Hepatocyte (in vitro differentiated cells): ENCODE measurements at regions not wholly inside any gene's neighbourhood (a gene's known extent, or its start where the extent isn't known, plus 50 kb on each side); places are given as distances from the start of the nearest gene placed in this dataset.
"Not testable (repeated sequence)": the region's sequence is repeated elsewhere in the genome, so short reads cannot be mapped to it uniquely, and the experiment has no call there.

Experiments
- DNase-seq: peaks from one replicate; pipeline ENCODE4 v3.0.0-alpha.2; 2016; ENCODE audit warnings: low spot score
- H2AFZ ChIP-seq: fragments of 200-600 bp; sonication (generic); 2 replicates; pipeline ENCODE4 v1.6.0; 2016; ENCODE audit warnings: antibody characterized with exemption, mild to moderate bottlenecking
- H3K27ac ChIP-seq: fragments of 200-600 bp; sonication (generic); 2 replicates; pipeline ENCODE4 v1.5.1; 2016; ENCODE audit warnings: mild to moderate bottlenecking
- H3K27me3 ChIP-seq: fragments of 200-600 bp; sonication (generic); 2 replicates; pipeline ENCODE4 v1.6.1; 2016
- H3K36me3 ChIP-seq: fragments of 200-600 bp; sonication (generic); replicated peaks from 2 replicates; pipeline ENCODE4 v1.5.1; 2016; ENCODE audit warnings: low read depth; ENCODE audit not compliant: insufficient read depth
- H3K4me1 ChIP-seq: fragments of 200-600 bp; sonication (generic); 2 replicates; pipeline ENCODE4 v1.5.1; 2016; ENCODE audit warnings: mild to moderate bottlenecking, moderate library complexity; ENCODE audit not compliant: insufficient read depth
- H3K4me2 ChIP-seq: fragments of 200-600 bp; sonication (generic); 2 replicates; pipeline ENCODE4 v1.6.0; 2016
- H3K4me3 ChIP-seq: fragments of 200-600 bp; sonication (generic); 2 replicates; pipeline ENCODE4 v1.5.1; 2016; ENCODE audit warnings: mild to moderate bottlenecking
- H3K79me2 ChIP-seq: fragments of 200-600 bp; sonication (generic); 2 replicates; pipeline ENCODE4 v1.6.0; 2017; ENCODE audit warnings: mild to moderate bottlenecking
- H3K9me2 ChIP-seq: fragments of 200-600 bp; sonication (generic); replicated peaks from 2 replicates; pipeline ENCODE4 v1.6.0; 2017; ENCODE audit warnings: mild to moderate bottlenecking; ENCODE audit not compliant: insufficient read depth
- H3K9me3 ChIP-seq: fragments of 200-600 bp; sonication (generic); 2 replicates; pipeline ENCODE4 v1.5.1; 2016; ENCODE audit warnings: low read depth, mild to moderate bottlenecking
- H4K20me1 ChIP-seq: fragments of 200-600 bp; sonication (generic); 2 replicates; pipeline ENCODE4 v1.6.0; 2016; ENCODE audit warnings: mild to moderate bottlenecking; ENCODE audit not compliant: insufficient read depth, poor library complexity, severe bottlenecking
- EZH2 ChIP-seq: fragments of 200-600 bp; sonication (generic); IDR thresholded peaks from 2 replicates; pipeline ENCODE4 v1.6.1; 2016; ENCODE audit warnings: antibody characterized with exemption, mild to moderate bottlenecking, borderline replicate concordance
- EZH2phosphoT487 ChIP-seq: fragments of 200-600 bp; sonication (generic); IDR thresholded peaks from one replicate; pipeline ENCODE4 v1.6.1; 2018; ENCODE audit warnings: antibody characterized with exemption, mild to moderate bottlenecking, low read depth, moderate library complexity; ENCODE audit not compliant: unreplicated experiment, severe bottlenecking
- WGBS: methylation state at CpG from one replicate; pipeline ENCODE4 v1.1.6; 2016; ENCODE audit warnings: low lambda C conversion rate; ENCODE audit errors: missing lambda C conversion rate; 5-methylcytosine and 5-hydroxymethylcytosine counted together
- TF ChIP-seq, protein P1 (sequence below): fragments of 200-600 bp; sonication (generic); IDR thresholded peaks from 2 replicates; pipeline ENCODE4 v1.5.1; 2016; ENCODE audit warnings: antibody characterized with exemption, mild to moderate bottlenecking; ENCODE audit not compliant: poor library complexity

DNA sequence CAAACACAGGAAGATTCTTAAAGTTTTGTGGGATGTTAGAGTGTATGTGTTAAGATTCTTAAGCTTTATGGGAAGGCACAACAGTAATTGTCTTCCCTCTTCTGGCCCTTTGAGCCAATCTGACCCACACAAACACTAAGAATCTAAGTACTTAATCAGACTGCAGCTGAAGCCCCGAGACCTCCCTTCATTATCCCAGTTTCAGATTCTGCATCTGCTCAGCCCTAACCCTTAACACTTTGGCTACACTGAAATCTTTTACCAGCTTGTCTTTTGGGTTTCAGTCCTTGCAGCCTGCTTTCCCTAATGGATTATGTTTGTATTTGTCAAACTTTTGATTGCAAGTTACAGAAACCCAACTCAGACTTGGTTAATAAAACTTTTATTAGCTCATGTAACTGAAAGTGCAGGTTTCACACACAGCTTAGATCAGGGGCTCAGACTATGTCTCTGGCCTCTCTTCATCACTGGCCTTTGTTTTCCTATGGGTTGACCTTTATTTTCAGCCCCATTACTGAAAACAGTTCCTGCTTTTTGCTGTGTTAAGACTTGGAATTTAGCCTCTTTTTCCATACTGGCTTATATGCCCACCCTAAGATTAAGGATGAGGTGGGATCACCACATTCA is 71.5 kb downstream of the COX7C start:
- no peaks in the 10 kb centered on the region for H3K27me3 ChIP-seq
- no peaks in the 10 kb centered on the region for H3K79me2 ChIP-seq
- no peak overlapping the region for H3K4me3 ChIP-seq
- H3K4me1 ChIP-seq: no peaks in the 10 kb centered on the region
- H3K27ac ChIP-seq: no peak overlapping the region
- TF ChIP-seq EZH2: no peak
- TF ChIP-seq, protein P1, sequence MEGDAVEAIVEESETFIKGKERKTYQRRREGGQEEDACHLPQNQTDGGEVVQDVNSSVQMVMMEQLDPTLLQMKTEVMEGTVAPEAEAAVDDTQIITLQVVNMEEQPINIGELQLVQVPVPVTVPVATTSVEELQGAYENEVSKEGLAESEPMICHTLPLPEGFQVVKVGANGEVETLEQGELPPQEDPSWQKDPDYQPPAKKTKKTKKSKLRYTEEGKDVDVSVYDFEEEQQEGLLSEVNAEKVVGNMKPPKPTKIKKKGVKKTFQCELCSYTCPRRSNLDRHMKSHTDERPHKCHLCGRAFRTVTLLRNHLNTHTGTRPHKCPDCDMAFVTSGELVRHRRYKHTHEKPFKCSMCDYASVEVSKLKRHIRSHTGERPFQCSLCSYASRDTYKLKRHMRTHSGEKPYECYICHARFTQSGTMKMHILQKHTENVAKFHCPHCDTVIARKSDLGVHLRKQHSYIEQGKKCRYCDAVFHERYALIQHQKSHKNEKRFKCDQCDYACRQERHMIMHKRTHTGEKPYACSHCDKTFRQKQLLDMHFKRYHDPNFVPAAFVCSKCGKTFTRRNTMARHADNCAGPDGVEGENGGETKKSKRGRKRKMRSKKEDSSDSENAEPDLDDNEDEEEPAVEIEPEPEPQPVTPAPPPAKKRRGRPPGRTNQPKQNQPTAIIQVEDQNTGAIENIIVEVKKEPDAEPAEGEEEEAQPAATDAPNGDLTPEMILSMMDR: no peak
- TF ChIP-seq EZH2phosphoT487: no peak
- H3K9me2 ChIP-seq: no peaks in the 10 kb centered on the region
- DNase-seq: no peak
- no peak overlapping the region for H2AFZ ChIP-seq
- no peaks in the 10 kb centered on the region for H4K20me1 ChIP-seq
- H3K4me2 ChIP-seq: no peak overlapping the region
- H3K36me3 ChIP-seq: no peaks in the 10 kb centered on the region
- no peaks in the 10 kb centered on the region for H3K9me3 ChIP-seq
- 56% methylated on average over 1 of the region's 1 CpG for WGBS

DNA sequence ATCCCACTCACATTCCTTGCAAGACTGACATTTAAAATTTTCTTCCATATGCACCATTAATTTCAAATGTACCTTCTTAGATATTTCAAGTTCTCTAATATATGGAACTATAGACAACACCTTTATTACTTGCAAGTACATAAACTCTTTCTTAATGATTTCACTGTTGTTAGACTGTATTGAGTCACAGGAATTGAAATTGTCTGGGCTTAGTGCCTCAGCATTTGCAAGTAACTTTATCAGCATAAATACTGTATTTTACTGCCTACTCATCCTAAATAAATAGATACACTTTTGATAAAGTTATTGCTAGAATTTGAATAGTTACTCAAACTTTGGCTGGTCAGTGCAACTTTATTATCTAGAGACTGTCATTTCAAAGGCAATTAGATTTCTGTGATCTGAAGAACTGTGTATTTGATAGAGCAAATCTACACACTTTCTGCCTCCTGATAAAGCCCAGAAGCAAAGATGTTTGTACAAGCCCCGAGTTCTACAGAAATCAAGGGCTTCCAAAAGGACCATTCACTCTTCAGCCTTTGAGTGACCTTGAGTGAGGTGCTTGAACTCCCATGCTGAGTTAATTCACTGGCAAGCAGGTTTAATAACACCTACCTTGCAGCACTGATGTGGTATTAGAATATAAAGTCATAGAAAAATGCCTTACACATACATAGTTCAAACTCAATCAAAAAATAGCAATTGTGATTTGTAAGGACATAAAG is 91.6 kb downstream of the COX7C start:
- no peak overlapping the region for H3K4me3 ChIP-seq
- H3K4me2 ChIP-seq: no peak overlapping the region
- WGBS: 38% methylated on average over 1 of the region's 1 CpG
- no peaks in the 10 kb centered on the region for H3K79me2 ChIP-seq
- H3K4me1 ChIP-seq: no peaks in the 10 kb centered on the region
- H3K27ac ChIP-seq: no peak overlapping the region
- no peak for DNase-seq
- TF ChIP-seq, protein P1: no peak
- TF ChIP-seq EZH2 (no peak), EZH2phosphoT487 (no peak)
- no peaks in the 10 kb centered on the region for H4K20me1 ChIP-seq
- no peaks in the 10 kb centered on the region for H3K9me2 ChIP-seq
- H3K36me3 ChIP-seq: no peaks in the 10 kb centered on the region
- no peaks in the 10 kb centered on the region for H3K27me3 ChIP-seq
- H3K9me3 ChIP-seq: no peaks in the 10 kb centered on the region
- no peak overlapping the region for H2AFZ ChIP-seq

DNA sequence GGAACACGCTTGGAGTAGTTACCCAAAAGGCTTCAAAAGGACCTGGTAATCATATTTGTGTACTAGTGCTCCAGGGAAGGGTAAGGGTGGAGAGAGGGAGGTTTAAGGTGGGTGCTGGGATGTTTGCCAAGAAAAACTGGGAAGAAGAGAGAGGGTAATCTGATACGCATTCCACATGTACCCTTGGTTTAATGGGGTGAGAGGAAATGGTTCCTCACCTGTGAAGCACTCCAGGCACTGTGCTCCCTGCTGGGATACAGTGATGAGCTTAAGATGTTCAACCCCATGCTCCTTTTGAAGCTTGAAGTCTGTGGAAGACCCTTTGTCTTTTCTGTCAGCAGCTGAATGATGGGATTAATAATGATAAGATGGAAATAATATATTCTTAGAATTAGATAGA is 98.4 kb downstream of the COX7C start:
- 69% methylated on average over 2 of the region's 2 CpGs for WGBS
- TF ChIP-seq, protein P1: no peak
- TF ChIP-seq EZH2 (no peak), EZH2phosphoT487 (no peak)
- H4K20me1 ChIP-seq: no peaks in the 10 kb centered on the region
- no peak for DNase-seq
- no peaks in the 10 kb centered on the region for H3K9me2 ChIP-seq
- H3K4me2 ChIP-seq: no peak overlapping the region
- no peak overlapping the region for H3K27ac ChIP-seq
- H2AFZ ChIP-seq: no peak overlapping the region
- no peaks in the 10 kb centered on the region for H3K4me1 ChIP-seq
- no peak overlapping the region for H3K4me3 ChIP-seq
- H3K79me2 ChIP-seq: no peaks in the 10 kb centered on the region
- no peaks in the 10 kb centered on the region for H3K9me3 ChIP-seq
- H3K36me3 ChIP-seq: no peaks in the 10 kb centered on the region
- no peaks in the 10 kb centered on the region for H3K27me3 ChIP-seq

DNA sequence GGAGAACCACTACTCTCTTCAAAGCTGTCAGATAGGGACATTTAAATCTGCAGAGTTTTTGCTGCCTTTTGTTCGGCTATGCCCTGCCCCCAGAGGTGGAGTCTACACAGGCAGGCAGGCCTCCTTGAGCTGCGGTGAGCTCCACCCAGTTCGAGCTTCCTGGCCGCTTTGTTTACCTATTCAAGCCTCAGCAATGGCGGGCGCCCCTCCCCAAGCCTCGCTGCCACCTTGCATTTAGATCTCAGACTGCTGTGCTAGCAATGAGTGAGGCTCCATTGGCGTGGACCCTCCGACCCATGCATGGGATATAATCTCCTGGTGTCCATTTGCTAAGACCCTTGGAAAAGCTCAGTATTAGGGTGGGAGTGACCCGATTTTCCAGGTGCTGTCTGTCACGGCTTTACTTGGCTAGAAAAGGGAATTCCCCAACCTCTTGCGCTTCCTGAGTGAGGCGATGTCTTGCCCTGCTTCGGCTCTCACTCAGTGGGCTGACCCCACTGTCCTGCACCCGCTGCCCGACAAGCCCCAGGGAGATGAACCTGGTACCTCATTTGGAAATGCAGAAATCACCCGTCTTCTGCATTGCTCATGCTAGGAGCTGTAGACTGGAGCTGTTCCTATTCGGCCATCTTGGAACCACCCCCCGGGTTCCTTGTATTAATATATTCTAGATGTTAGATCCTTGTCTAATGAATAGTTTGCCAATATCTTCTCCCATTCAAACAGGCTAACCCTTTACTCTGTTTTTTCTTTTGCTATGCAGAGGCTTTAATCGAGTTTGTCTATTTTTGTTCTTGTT is 113.8 kb downstream of the COX7C start:
- not testable (repeated sequence) for H3K27ac ChIP-seq, H3K9me2 ChIP-seq, H3K4me3 ChIP-seq, H3K4me1 ChIP-seq, H3K4me2 ChIP-seq, DNase-seq, H4K20me1 ChIP-seq, H3K36me3 ChIP-seq, H2AFZ ChIP-seq, H3K79me2 ChIP-seq, H3K9me3 ChIP-seq, H3K27me3 ChIP-seq
- WGBS: 95% methylated on average over 20 of the region's 20 CpGs
